ENCODE measurements at regions not wholly inside any gene's neighbourhood (a gene's known extent, or its start where the extent isn't known, plus 50 kb on each side); places are given as distances from the start of the nearest gene placed in this dataset.

- TF ChIP-seq, protein P1, sequence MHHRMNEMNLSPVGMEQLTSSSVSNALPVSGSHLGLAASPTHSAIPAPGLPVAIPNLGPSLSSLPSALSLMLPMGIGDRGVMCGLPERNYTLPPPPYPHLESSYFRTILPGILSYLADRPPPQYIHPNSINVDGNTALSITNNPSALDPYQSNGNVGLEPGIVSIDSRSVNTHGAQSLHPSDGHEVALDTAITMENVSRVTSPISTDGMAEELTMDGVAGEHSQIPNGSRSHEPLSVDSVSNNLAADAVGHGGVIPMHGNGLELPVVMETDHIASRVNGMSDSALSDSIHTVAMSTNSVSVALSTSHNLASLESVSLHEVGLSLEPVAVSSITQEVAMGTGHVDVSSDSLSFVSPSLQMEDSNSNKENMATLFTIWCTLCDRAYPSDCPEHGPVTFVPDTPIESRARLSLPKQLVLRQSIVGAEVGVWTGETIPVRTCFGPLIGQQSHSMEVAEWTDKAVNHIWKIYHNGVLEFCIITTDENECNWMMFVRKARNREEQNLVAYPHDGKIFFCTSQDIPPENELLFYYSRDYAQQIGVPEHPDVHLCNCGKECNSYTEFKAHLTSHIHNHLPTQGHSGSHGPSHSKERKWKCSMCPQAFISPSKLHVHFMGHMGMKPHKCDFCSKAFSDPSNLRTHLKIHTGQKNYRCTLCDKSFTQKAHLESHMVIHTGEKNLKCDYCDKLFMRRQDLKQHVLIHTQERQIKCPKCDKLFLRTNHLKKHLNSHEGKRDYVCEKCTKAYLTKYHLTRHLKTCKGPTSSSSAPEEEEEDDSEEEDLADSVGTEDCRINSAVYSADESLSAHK (tag by site-specific recombination; IDR thresholded peaks at IDR 0.05): no peak
- TF ChIP-seq, protein P2, sequence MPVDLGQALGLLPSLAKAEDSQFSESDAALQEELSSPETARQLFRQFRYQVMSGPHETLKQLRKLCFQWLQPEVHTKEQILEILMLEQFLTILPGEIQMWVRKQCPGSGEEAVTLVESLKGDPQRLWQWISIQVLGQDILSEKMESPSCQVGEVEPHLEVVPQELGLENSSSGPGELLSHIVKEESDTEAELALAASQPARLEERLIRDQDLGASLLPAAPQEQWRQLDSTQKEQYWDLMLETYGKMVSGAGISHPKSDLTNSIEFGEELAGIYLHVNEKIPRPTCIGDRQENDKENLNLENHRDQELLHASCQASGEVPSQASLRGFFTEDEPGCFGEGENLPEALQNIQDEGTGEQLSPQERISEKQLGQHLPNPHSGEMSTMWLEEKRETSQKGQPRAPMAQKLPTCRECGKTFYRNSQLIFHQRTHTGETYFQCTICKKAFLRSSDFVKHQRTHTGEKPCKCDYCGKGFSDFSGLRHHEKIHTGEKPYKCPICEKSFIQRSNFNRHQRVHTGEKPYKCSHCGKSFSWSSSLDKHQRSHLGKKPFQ (tag by site-specific recombination; IDR thresholded peaks at IDR 0.05): no peak
- TF ChIP-seq ZSCAN16 (tag by site-specific recombination; IDR thresholded peaks at IDR 0.05) (no peak), ZNF266 (tag by site-specific recombination; IDR thresholded peaks at IDR 0.05; ENCODE audit: low read depth) (no peak), ZNF555 (tag by site-specific recombination; conservative IDR thresholded peaks at IDR 0.05) (no peak), ZNF416 (tag by site-specific recombination; IDR thresholded peaks at IDR 0.05) (no peak), ZNF239 (tag by site-specific recombination; IDR thresholded peaks at IDR 0.05) (no peak), ZNF791 (tag by site-specific recombination; IDR thresholded peaks at IDR 0.05) (no peak), ZFP41 (tag by site-specific recombination; IDR thresholded peaks at IDR 0.05; ENCODE audit: borderline replicate concordance) (no peak), EGR2 (tag by site-specific recombination; IDR thresholded peaks at IDR 0.05; ENCODE audit: low read depth) (no peak)
Measured at GRCh38 chr14:83864106-83864505, 1665.8 kb upstream of the FLRT2 start (continued).

DNA sequence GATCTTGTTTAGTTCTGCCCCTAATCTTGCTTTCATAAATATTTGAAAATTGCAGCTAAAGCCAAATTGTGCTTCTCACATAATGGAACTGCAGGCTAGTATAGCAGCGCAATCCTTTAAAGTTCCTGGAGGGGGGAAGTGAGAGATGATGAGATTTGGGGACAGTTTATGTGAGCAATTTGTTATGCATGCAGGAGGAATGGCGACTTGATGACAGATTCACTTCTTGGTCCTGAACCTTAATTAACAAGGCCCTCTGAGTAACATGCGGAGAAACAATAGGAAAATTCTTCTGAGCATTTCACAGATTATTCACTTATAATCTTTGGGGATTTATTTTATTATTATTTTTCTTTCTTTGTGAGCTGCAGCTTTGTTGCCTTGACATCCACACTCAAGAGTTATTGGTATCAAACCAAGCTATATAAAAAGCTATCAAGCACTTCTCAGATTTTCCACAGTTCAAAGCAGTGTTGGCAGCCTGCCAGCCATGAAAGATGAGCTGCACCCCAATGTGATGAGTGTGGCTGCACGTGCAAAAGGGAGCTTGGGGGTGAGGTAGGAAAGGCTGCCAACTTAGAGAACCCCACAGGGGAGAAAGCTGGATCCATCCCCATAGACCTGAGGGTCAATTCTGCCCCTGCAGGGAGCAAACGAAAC, 1662.2 kb upstream of the FLRT2 start:
- POLR2A ChIA-PET: no interaction called here
- CTCF ChIA-PET: interaction anchor here (0.6 kb wide), 2 partner anchors 50 to 740 kb away, joined by 3 to 4 read pairs; no protein-coding TSS in a partner anchor
- Histone ChIP-seq H3K27ac (ENCODE audit: extremely low read depth, low read depth, low read length) (no peak overlapping the region), H3K4me1 (ENCODE audit: control insufficient read depth, insufficient read depth, low read length) (peaks cover 10% of the 10 kb centered on the region; the same call in 1 of the 2 replicates), H3K4me3 (ENCODE audit: low read depth, low read length) (no peak overlapping the region), H3K36me3 (ENCODE audit: control insufficient read depth in 2 of 2, insufficient read depth in 1 of 2, low read length in 2 of 2) (no peaks in the 10 kb centered on the region), H3K9me3 (ENCODE audit: control insufficient read depth, insufficient read depth, low read depth, low read length) (no peaks in the 10 kb centered on the region)
- TF ChIP-seq GLI4 (tag by site-specific recombination; IDR thresholded peaks at IDR 0.05) (no peak), PRDM10 (tag by site-specific recombination; IDR thresholded peaks at IDR 0.05) (no peak), ZNF302 (tag by site-specific recombination; IDR thresholded peaks at IDR 0.05; ENCODE audit: low read depth) (no peak), ZFP41 (tag by site-specific recombination; IDR thresholded peaks at IDR 0.05; ENCODE audit: borderline replicate concordance) (no peak), ZNF544 (tag by site-specific recombination; IDR thresholded peaks at IDR 0.05) (no peak), RBAK (tag by site-specific recombination; IDR thresholded peaks at IDR 0.05) (no peak), KLF1 (tag by site-specific recombination; IDR thresholded peaks at IDR 0.05) (no peak), ELK4 (IDR thresholded peaks at IDR 0.05; ENCODE audit: borderline replicate concordance, low read depth, low read length) (no peak), ZNF248 (tag by site-specific recombination; IDR thresholded peaks at IDR 0.05) (no peak)
- TF ChIP-seq, protein P3, sequence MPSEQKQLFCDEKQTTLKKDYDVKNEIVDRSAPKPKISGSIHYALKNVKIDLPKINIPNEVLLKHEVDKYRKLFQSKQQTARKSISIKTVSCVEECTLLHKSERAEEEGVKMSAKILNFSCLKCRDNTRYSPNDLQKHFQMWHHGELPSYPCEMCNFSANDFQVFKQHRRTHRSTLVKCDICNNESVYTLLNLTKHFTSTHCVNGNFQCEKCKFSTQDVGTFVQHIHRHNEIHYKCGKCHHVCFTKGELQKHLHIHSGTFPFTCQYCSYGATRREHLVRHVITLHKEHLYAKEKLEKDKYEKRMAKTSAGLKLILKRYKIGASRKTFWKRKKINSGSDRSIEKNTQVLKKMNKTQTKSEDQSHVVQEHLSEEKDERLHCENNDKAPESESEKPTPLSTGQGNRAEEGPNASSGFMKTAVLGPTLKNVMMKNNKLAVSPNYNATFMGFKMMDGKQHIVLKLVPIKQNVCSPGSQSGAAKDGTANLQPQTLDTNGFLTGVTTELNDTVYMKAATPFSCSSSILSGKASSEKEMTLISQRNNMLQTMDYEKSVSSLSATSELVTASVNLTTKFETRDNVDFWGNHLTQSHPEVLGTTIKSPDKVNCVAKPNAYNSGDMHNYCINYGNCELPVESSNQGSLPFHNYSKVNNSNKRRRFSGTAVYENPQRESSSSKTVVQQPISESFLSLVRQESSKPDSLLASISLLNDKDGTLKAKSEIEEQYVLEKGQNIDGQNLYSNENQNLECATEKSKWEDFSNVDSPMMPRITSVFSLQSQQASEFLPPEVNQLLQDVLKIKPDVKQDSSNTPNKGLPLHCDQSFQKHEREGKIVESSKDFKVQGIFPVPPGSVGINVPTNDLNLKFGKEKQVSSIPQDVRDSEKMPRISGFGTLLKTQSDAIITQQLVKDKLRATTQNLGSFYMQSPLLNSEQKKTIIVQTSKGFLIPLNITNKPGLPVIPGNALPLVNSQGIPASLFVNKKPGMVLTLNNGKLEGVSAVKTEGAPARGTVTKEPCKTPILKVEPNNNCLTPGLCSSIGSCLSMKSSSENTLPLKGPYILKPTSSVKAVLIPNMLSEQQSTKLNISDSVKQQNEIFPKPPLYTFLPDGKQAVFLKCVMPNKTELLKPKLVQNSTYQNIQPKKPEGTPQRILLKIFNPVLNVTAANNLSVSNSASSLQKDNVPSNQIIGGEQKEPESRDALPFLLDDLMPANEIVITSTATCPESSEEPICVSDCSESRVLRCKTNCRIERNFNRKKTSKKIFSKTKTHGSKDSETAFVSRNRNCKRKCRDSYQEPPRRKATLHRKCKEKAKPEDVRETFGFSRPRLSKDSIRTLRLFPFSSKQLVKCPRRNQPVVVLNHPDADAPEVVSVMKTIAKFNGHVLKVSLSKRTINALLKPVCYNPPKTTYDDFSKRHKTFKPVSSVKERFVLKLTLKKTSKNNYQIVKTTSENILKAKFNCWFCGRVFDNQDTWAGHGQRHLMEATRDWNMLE (tag by site-specific recombination; conservative IDR thresholded peaks at IDR 0.05; ENCODE audit: low read depth): no peak
